HG03159 (cell line): ENCODE measurements at regions not wholly inside any gene's neighbourhood (a gene's known extent, or its start where the extent isn't known, plus 50 kb on each side); places are given as distances from the start of the nearest gene placed in this dataset.

Experiments
- ATAC-seq: cut with Tn5 transposase; IDR thresholded peaks from one replicate; pipeline ENCODE4 v1.9.1; 2021; ENCODE audit warnings: mild to moderate bottlenecking, moderate library complexity; ENCODE audit not compliant: unreplicated experiment

DNA sequence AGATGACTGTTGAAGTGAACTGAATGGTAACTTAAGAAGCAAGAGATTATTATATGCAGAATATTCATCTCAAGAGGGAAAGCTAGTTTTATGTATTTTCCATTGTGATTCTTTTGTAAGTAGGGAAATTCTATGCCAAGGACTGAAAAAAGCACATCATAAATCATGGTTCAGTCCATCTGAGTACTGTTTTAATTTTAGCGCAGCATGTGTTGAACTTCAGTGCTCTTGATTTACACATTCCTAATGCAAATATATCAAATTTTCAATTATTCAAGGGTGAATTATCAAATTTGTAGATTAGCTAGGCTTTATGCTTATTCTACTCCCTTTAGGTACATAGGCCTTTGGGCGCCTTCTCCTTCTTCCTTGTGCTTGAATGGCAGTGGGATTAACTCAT lies 50.3 kb upstream of the TCF12 start:
- no peak for ATAC-seq

DNA sequence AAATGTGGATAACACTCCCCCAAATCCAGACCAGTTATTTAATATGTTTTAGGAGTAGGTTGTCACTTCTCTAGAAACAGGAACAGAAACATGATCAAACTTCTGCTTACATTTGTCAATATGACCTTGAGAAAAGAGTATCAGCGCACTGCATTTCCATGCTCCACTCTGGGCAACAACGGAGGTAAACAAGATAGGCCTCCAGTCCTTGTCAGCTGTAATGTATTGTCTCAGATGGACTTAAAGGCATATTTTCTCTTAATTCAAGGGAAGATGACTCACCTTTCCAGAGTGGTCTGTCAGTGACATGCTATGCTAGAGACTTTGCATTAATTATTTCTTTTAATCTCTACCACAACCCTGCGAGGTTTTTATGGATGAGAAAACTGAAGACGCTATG lies 51.6 kb upstream of the TCF12 start:
- ATAC-seq, result no peak

DNA sequence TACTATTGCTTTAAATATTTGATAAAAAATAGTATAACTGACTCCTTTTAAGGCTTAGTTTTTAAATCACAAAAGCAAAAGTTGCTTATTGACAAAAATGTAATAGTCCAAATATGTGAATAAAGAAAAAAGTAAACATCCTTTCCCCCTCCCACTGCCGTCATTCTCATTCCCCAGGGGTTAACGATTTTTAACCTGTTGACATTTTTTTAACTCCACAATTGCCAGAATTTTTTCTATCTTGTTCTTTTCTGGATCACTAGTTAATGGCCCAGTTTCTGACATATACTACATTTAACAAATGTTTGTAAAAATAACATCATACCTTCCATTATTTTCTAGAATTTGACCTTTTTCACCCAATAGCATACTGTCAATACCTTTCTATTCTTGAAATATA lies 60.6 kb upstream of the TCF12 start:
- ATAC-seq, result no peak

DNA sequence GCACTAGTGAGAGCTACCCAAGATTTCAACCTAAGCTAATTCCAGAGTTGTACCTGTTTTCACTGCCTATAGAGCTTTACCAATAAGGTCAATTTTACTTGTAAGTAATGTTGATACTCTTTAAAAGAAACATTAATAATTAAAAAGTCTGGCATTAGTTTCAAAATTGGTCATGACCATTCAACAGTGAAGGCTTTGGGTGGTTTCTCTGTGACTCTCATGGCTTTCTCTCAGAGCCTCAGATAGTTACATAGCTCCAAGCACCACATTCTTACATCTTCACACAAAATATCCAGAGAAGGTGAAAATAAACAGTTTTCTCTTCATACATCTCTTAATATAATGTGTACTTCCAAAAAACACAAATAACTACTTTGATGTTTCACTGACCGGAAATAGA lies 61.5 kb upstream of the TCF12 start:
- ATAC-seq, result no peak

DNA sequence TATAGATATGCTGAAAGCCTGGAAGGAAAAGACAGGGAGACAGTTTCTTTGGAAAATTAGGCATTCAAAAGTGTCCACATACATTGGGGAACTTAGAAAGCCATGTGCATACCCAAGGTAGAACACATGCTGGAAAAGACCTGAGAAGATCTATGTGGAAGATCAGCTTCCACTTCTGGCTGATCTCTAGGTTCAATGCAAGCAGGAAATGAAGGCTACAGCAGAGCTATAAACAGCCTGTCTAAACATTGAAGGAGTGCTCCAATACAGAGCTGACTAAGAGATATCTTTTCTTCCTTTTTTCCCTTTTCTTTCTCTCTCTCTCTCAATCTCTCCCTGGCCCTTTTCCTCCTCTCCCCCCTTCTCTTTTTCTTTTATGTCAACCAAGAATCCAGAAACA lies 73.6 kb upstream of the TCF12 start:
- no peak for ATAC-seq

DNA sequence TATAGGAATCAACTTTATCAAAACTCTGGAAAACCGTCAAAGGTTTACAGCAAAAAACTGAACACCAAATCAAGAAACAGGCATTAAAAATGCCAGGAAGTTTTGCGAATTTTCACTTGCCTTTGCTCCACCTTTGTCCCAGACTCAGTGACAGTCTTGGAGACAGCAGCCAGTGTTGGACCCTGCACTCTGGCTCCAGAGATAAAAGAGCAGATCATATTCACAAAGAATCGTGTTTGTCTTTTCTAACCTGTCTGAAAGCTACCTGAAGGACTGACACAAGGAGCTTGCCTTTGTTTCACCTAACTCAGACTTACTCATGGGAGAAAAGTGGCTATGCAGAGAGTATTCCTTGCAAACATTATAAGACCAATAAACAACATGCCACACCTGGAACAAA lies 74.0 kb upstream of the TCF12 start:
- no peak for ATAC-seq

DNA sequence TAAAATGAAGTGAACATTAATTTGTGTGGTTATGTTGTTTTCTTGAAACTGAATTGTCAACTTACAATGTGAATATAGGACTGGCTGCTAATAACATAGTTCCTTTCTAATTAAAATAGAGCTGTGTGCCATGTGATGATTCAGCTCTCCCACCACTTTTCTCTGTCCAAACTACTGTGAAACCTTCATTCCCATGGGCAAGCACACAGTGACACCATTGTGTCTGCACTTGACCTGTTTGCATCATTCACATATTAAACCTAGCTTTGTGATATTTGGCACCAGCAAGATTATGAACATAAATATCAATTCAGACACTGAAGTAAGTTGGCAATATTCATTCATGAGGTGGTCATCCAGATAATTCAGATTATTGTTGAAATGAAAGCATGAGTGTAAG lies 78.8 kb upstream of the TCF12 start:
- ATAC-seq, result no peak

DNA sequence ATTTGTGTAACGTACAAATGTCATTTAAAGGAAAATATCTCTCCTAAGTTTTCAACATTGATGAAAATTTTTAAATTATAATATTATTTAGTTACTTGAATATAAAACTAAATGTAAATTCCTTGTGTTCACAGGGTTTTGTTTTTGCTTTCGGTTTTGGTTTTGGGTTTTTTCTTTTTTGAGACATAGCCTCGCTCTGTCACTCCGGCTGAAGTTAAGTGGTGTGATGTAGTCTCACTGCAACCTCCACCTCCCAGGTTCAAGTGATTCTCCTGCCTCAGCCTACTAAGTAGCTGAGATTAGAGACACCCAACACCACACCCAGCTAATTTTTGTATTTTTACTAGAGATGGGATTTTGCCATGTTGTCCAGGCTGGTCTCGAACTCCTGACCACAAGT lies 79.3 kb upstream of the TCF12 start:
- ATAC-seq, result no peak

DNA sequence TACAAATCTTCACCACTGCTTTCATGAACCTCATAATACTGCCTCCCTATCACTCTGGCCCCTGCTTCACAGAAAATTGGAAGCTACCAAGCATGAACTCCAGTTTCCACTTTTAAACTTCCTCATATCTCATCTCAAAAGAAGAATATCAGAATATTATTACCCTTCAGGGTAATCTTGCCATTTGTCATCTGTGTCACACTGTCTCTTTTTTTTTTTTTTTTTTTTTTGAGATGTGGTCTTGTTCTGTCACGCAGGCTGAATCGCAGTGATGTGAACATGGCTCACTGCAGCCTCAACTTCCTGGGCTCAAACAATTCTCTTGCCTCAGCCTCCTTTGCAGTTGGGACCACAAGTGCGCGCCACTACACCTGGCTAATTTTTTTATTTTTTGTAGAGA lies 80.4 kb upstream of the TCF12 start:
- ATAC-seq, result no peak

DNA sequence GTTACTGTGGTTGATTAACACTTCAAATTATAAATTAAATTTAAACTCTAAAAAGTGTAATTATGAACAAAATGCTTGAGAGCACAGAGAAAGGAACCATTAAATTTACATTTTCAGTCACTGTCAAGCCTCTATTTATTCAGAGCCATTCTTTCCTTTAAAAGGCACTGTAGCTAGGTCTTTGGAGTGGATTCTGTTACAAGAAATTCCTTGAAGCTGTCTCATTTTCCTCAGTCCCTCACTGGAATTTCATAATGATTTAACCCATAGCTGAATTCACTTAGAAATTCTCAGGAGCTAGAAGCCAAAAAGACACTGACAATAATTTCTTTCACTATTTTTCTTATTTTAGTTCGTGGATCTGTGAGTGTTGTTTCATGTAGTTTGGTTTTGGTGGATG lies 81.2 kb upstream of the TCF12 start:
- no peak for ATAC-seq

DNA sequence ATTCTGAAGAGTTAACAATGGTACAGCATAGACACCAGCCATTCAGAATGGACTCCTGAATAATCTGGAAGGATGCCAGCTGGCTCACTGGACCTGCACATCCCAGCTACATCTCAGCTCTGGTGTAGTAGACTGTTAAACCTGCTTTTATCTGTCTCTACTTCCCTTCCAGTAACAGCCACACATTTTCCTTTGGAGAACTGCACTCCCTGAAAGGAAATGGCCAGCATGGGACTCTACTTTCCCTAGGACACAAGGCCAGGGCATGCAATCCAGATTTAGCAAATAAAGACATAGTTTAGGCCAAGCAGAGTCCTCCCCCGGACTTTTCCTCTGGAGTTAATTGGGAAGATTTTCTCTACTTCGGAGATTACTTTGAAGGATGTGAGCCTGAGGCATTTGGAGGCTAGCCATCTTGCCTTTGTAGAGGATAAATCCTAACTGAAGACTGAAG lies 82.7 kb upstream of the TCF12 start:
- no peak for ATAC-seq

DNA sequence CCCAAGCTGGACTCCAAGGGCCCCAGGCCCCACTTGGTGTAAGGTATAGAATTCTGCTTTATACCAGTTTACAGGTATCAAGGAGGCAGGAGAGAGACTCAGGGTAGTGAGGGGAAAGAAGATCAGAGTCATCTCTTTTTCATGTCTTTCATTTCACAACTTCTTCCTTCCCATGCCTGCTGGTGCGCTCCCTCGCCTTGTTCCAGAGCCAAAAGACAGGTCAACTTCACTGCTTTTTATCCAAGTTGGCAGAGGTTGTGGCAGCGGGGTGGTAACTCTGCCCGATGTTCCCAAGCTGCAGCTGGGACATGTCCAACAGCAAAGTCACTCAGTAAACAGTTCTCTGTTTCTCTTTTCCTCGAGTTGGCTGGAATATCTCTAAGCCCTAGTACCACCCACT lies 86.3 kb upstream of the TCF12 start:
- no peak for ATAC-seq

DNA sequence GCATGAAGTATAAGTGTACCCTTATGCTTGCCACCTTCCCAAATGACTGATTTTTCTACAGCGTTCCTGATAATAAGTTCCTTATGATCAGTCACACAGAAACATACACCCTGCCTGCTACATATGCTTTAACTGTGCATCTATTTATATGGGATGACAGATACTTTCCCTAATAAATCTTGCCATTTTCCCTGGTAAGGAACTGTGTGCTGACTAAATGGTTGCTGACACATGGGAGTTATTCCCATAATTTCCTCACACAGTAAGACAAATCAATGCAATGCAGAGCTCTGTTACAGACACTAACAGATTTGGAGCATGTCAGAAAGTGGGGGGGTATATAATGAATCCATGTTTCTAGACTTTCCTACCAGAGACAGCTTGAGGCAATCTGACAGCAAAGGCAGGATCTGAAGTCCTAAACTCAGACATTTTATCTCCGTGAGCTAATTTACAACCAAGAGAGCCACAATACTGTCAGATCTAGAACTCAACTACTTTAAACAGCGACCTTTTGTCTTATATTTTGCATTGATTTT lies 86.9 kb upstream of the TCF12 start:
- no peak for ATAC-seq

DNA sequence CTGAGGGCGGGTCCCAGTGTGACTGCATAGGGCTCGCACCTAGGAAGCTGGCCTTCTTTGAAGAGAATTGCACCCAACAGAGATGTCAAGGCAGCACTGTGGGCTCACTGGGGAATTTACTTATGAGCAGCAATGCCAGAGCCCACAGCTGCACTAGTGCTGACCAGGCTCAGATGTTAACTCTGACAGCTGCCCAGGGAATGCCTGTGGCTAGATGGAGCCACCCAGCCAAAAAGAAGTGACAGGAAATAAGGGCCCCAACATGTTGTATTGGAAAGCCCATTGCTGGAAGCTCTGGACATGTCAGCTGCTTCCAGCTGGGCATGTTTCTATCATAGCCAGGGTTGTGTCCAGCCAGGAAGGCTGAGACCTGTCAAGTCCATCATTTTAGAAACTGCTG lies 90.9 kb upstream of the ZNF280D start:
- ATAC-seq, result no peak

DNA sequence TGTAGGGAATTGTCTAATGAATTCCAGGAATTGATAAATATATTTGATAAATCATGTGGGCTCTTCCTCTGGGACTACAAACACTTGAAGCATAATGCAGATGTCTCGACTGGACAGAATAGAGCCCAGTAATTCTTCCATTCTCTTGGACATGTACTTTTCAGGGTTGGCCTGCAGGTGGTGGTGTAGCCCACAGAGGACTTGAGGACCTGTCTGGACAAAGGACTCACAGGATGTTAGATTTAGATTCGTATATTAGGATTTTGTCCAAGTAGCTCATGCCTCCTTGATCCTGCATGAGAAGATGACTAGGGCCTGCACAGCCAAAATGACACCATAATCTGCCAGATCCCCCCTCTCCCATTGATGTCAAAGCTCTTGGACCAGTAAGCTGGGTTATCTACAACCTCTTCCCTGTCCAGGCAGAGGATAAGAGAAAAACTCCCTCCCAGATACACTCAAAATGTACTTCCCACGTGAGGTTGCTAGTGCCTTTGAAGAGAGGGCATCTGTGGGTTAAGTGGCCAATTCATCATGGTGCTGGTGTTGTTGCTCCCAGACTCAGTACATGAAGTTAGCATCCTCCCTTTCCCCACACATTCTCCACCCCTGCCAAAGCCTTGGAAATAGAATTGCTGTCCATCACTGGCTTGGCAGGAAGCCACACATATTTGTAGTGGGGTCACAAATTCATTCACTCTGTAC lies 88.6 kb upstream of the ZNF280D start:
- peak; percentile 77 for ATAC-seq

DNA sequence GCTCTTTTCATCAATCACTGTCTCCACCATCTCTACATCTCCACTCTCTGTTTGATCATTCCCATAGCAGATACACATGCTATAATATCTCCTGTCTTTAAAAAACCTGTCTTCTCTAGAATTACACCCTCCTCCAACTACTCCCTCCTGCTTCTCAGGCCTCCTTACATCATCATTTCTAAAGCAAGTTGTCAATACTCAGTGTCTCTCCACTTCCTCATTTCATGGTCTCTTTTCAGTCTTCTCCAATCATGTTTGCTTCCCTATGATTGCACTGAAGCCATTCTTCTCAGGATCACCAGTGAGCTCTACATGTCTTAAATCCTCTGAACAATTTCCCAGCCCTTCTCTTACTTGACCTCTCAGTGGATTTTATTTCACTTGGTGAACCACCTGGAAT lies 87.0 kb upstream of the ZNF280D start:
- ATAC-seq, result no peak

DNA sequence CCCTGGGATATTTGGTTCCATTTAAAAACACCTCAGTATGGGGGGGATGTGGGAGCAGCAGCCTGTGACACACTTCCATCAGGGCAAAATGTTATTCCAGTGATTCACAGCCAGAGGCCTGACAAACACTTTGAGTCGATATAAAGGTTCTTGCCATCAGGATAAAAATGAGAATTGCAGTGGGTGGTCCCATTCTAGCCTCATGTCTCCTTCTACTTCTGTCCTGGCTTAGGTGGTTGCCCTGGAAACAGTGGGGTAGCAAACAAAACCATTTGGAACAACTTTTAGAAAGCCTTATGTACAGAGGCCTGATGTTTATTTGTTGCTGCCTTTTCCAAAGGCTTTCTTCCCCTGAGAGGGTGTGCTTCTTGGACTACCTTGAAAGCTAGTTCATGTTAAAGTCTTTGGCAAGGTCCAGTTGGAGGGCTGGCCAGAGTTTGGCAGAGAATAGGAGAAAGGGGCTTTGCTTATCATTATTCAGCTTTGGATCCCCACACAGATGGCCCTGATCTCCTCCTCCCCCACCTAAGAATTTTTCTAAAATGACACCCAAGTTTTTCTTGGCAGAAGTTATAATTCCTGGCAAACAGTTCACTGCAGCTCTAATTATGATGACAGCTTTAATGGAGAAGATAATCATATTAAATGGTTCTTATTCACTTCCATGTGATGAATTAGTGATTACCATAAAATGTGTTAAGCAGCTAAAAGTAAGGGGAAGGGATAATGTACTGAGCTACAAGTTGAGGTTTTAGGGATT lies 84.2 kb upstream of the ZNF280D start:
- no peak for ATAC-seq

DNA sequence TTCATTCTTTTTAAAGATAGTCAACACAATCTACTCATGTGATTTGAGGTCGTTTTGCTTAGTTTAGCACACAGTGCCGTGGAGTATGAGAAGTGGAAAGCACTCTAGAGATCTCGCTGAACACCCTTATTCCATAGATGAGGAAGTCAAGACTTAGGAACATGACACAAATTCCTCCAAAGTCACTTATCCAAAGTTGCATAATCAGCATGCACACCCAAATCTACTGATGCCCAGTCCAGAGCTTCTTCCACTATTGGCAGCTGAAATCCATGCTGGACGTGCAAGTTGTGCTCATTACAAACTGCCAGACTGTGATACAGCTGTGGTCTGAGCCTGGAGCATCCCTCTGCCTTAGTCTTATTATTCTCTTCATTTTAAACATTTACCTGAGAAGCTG lies 83.5 kb upstream of the ZNF280D start:
- ATAC-seq, result no peak

DNA sequence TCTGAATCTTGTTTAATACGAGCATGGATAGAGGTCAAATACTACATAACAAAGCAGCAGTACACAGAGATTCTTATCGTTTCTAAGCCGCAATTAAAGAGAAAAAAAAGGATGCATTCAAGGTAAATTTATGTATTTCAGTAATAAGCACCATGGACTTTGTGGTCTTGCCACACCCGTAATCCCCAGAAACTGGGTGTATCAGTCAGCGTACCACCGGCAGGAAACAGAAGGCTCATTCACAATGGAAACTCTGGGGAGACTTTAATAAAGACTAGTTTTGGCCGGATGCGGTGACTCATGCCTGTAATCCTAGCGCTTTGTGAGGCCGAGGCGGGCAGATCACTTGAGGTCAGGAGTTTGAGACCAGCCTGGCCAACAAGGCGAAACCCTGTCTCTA lies 81.9 kb upstream of the ZNF280D start:
- no peak for ATAC-seq

DNA sequence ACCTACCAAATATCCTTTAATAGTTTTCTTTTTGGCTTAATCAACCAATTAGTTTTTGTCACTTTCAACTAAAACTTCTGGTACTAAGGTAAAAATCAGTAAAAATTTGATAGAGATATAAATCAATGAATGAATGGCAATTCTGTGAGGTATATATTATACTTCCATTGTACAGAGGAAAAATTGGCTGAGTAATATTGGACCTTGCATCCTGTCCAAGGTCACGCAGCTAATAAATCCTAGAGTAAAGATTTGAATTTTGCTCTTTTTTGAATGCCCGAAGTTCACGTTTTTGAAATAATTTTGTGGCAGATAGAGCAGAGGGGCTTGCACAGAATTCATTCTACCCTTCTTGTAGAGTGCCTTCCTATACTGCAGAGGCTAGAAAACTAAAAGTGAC lies 81.1 kb upstream of the ZNF280D start:
- ATAC-seq, result no peak

DNA sequence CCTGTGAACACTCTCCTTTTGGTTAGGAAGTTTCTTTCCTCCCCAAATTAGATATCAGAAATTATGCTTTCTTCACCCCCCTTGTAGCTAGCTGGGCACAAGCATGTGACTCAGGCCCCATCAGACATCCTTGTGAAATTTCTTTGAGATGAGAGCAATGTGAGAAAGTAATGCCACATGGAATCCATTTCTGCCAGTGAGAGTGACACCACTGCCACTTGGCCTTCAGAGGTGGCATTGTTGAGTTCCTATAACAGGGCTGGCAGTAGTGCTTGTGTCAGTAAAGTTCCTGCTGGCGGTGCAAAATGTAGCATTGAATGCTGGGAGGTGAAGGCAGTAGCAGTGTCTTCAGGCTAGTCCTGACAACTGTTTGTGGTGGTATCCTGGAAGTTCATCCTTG lies 80.7 kb upstream of the ZNF280D start:
- ATAC-seq, result no peak

DNA sequence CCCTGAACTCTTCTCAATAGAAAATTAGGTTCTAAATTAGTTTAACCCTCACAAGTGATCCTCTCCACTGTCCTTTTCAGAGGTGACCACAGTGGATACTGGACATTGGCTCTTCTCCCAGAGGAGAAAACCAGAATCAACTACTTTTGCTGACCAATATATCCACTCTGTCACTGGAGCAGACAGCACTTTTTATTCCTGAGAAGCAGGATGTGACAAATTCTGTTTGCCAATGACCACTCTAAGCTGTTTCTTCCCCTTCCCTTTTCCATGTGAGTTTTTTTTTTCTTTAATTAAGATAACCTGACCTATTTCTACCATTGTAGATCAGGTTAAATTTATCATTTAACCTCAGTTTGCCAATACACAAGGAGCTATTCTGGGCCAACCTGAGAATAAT lies 79.7 kb upstream of the ZNF280D start:
- ATAC-seq, result no peak
